ENCODE measurements at regions not wholly inside any gene's neighbourhood (a gene's known extent, or its start where the extent isn't known, plus 50 kb on each side); places are given as distances from the start of the nearest gene placed in this dataset.
A peak's percentile ranks its signal among the peaks of the same experiment; 100 is the strongest.

DNA sequence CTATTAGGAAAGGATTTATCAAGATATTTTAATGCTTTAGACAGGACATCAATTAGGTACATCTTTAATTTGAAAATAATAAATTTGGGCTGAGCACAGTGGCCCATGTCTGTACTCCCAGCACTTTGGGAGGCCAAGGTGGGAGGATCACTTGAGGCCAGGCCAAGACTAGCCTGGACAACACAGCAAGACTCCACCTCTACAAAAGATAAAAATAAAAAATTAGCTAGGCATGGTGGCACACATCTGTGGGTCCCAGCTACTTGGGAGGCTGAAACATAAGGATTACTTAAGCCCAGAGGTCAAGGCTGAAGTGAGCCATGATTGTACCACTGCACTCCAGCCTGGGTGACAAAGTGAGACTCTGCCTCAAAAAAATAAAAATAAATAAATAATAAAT is 59.6 kb upstream of the IRF2 start:
- no peak overlapping the region for H3K4me2 ChIP-seq (ENCODE audit: low read depth, low read length)
- DNase-seq, result no peak
- in situ Hi-C loops (cut with MboI; ENCODE audit: low sequenced_read_pairs), result no loop called here
- H3K18ac ChIP-seq (ENCODE audit: low read depth, low read length), result no peak overlapping the region
- no peaks in the 10 kb centered on the region for H3K4me1 ChIP-seq (ENCODE audit: control insufficient read depth, insufficient read depth, low read length)
- no peak overlapping the region for H2BK120ac ChIP-seq (ENCODE audit: low read depth, low read length)
- no peak overlapping the region for H4K5ac ChIP-seq (ENCODE audit: low read depth, low read length)
- ChIA-PET CTCF (no interaction called here), POLR2A (ENCODE audit: unreplicated experiment) (no interaction called here)
- H2BK15ac ChIP-seq (ENCODE audit: low read depth, low read length), result no peak overlapping the region
- H3K56ac ChIP-seq (ENCODE audit: extremely low read depth, insufficient read depth, low read length), result no peak overlapping the region
- H4K20me1 ChIP-seq (ENCODE audit: insufficient read depth, low read length), result no peaks in the 10 kb centered on the region
- peaks cover 8 to 19% of the 10 kb centered on the region in 2 experiments for H3K79me1 ChIP-seq (ENCODE audit: low read depth in 1 of 2, low read length in 2 of 2)
- ATAC-seq (ENCODE audit: low read depth), result no peak
- no TSS peak for BruUV-seq (replicated peaks)
- intact Hi-C loops (cut with micrococcal nuclease), result loop anchor here (1.0 kb wide), 2 partner anchors 59 to 151 kb away; no protein-coding TSS in a partner anchor
- no peaks in the 10 kb centered on the region for H3K36me3 ChIP-seq (ENCODE audit: control insufficient read depth, insufficient read depth, low read length)
- no peak overlapping the region for H3K14ac ChIP-seq (replicated peaks; ENCODE audit: low read depth, low read length)
- no peaks in the 10 kb centered on the region for H3K27me3 ChIP-seq (ENCODE audit: control insufficient read depth, insufficient read depth, low read length)
- H2BK20ac ChIP-seq (ENCODE audit: low read depth, low read length), result no peak overlapping the region
- H3K4me3 ChIP-seq (ENCODE audit: insufficient read depth, low read depth, low read length), result no peak overlapping the region
- H2AFZ ChIP-seq (replicated peaks; ENCODE audit: low read length, poor library complexity), result no peak overlapping the region
- H3K9me3 ChIP-seq (ENCODE audit: control insufficient read depth, insufficient read depth, low read length), result no peaks in the 10 kb centered on the region
- H4K8ac ChIP-seq (ENCODE audit: low read depth in 2 of 2, low read length in 2 of 2), result peak overlapping the region in 1 of 2 experiments; percentile 19; a peak in 1 of 4 replicates
- no peaks in the 10 kb centered on the region for H3K9me1 ChIP-seq (ENCODE audit: insufficient read depth, low read length)
- no peak overlapping the region for H4K91ac ChIP-seq (ENCODE audit: insufficient read depth, low read depth, low read length)
- H3K23ac ChIP-seq (ENCODE audit: low read depth, low read length), result peak overlapping the region; percentile 12; the same call in 1 of the 2 replicates
- no peak overlapping the region for H3K9ac ChIP-seq (ENCODE audit: low read depth, low read length)
- H2BK5ac ChIP-seq (ENCODE audit: low read depth, low read length, poor library complexity, severe bottlenecking), result no peak overlapping the region
- TF ChIP-seq POLR2A (IDR thresholded peaks at IDR 0.05; ENCODE audit: low read depth, low read length), result no peak
- no peak for TF ChIP-seq BHLHE40 (IDR thresholded peaks at IDR 0.05; ENCODE audit: low read depth, low read length)
- TF ChIP-seq MAZ (IDR thresholded peaks at IDR 0.05; ENCODE audit: borderline replicate concordance, low read depth, low read length), result no peak
- TF ChIP-seq NFE2L2 (IDR thresholded peaks at IDR 0.05; ENCODE audit: low read depth, low read length), result no peak
- no peak for TF ChIP-seq RCOR1 (IDR thresholded peaks at IDR 0.05; ENCODE audit: insufficient replicate concordance, low read length)
- no peak for TF ChIP-seq CHD1 (IDR thresholded peaks at IDR 0.05; ENCODE audit: low read depth, low read length)
- no peak for TF ChIP-seq USF2 (IDR thresholded peaks at IDR 0.05; ENCODE audit: low read depth, low read length)
- no peak overlapping the region for H3K27ac ChIP-seq (ENCODE audit: insufficient read depth, low read length)
- H2AK5ac ChIP-seq (ENCODE audit: low read depth, low read length), result no peak overlapping the region
- H2AK9ac ChIP-seq (replicated peaks; ENCODE audit: low read depth, low read length, poor library complexity), result no peak overlapping the region
- dilution Hi-C loops (cut with HindIII; ENCODE audit: low sequenced_read_pairs, unreplicated experiment), result no loop called here
- H3K4ac ChIP-seq (ENCODE audit: low read depth, low read length), result no peak overlapping the region
